ENCODE measurements at regions not wholly inside any gene's neighbourhood (a gene's known extent, or its start where the extent isn't known, plus 50 kb on each side); places are given as distances from the start of the nearest gene placed in this dataset.

- no peak for TF ChIP-seq CTCF (IDR thresholded peaks at IDR 0.05; ENCODE audit: unreplicated experiment)
- H3K27ac Mint-ChIP-seq (ENCODE audit: unreplicated experiment) = no peak overlapping the region
- H3K36me3 Mint-ChIP-seq (ENCODE audit: low read depth, unreplicated experiment) = no peaks in the 10 kb centered on the region
- peaks cover 4% of the 10 kb centered on the region for H3K9me3 Mint-ChIP-seq (ENCODE audit: unreplicated experiment)
- peaks cover 9% of the 10 kb centered on the region for H3K27me3 Mint-ChIP-seq (ENCODE audit: unreplicated experiment)
- peaks cover 12% of the 10 kb centered on the region for H3K4me1 Mint-ChIP-seq (ENCODE audit: unreplicated experiment)
- no peak overlapping the region for H3K4me3 Mint-ChIP-seq (ENCODE audit: unreplicated experiment)
- DNase-seq (ENCODE audit: low spot score) = no peak
These were observed 135.1 kb downstream of the SLC7A11 start for GRCh38 chr4:138107023-138107422.

GRCh38 chr4:138105331-138105730 is 136.8 kb downstream of the SLC7A11 start:
- no peak for TF ChIP-seq CTCF (IDR thresholded peaks at IDR 0.05; ENCODE audit: unreplicated experiment)
- H3K27me3 Mint-ChIP-seq (ENCODE audit: unreplicated experiment) = peaks cover 7% of the 10 kb centered on the region
- peaks cover 2% of the 10 kb centered on the region for H3K4me1 Mint-ChIP-seq (ENCODE audit: unreplicated experiment)
- no peak for DNase-seq (ENCODE audit: low spot score)
- H3K27ac Mint-ChIP-seq (ENCODE audit: unreplicated experiment) = no peak overlapping the region
- H3K4me3 Mint-ChIP-seq (ENCODE audit: unreplicated experiment) = no peak overlapping the region
- peaks cover 4% of the 10 kb centered on the region for H3K9me3 Mint-ChIP-seq (ENCODE audit: unreplicated experiment)
- no peaks in the 10 kb centered on the region for H3K36me3 Mint-ChIP-seq (ENCODE audit: low read depth, unreplicated experiment)

DNA sequence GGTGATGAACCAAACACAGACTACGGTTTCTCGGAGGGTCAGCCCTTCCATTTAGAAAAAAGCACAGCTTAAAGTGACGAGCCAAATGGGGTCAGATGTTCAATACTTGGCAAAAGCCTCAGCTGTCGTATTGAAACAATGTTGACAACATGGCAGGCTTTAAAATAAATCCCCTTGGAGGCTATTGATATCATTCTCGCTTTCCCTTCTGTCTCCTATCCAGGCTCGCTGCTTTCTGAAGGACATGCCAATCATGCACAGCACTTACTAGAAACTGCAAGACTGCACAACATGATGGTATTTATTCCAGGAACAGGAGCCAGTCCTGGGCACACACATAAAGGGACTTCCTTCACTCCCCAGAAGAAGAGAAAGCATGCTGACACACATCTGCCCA is 137.9 kb downstream of the SLC7A11 start:
- no peak overlapping the region for H3K4me3 Mint-ChIP-seq (ENCODE audit: unreplicated experiment)
- TF ChIP-seq CTCF (IDR thresholded peaks at IDR 0.05; ENCODE audit: unreplicated experiment) = no peak
- peaks cover 2% of the 10 kb centered on the region for H3K4me1 Mint-ChIP-seq (ENCODE audit: unreplicated experiment)

DNA sequence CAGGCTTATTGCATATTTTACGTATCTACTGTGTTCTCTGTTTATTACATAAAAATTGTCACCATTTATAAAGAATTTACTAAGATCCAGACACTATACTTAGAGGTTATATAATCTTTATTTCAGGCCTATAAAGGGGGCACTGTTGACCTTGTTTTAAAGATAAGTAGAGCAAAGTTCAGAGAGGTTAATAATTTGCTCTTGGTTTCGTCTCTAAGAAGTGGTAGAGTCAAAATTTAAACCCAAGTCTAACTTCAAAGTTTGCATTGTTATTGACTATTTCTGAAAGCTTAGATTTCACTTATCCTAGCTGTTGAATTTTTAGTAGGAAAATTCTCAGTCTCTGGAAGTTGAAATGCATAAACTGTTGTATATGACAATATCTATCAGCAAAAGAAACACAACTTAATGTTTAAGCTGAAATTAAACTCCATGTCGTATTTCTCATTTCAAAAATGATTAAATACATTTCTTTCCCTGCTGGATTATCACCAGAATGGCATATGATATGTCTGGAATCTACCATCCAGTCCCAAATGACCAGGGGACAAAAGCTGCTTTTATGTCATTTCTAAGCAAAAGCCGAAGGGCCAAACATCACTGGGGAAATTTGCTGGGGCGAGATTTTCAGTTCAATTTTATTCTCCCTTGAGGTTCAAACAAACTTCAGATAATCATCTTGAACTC is 138.4 kb downstream of the SLC7A11 start:
- TF ChIP-seq CTCF (IDR thresholded peaks at IDR 0.05; ENCODE audit: unreplicated experiment) = no peak
- DNase-seq (ENCODE audit: low spot score) = no peak
- Mint-ChIP-seq H3K27me3 (ENCODE audit: unreplicated experiment) (peaks cover 5% of the 10 kb centered on the region), H3K4me3 (ENCODE audit: unreplicated experiment) (no peak overlapping the region), H3K27ac (ENCODE audit: unreplicated experiment) (no peak overlapping the region), H3K36me3 (ENCODE audit: low read depth, unreplicated experiment) (no peaks in the 10 kb centered on the region), H3K4me1 (ENCODE audit: unreplicated experiment) (peaks cover 2% of the 10 kb centered on the region), H3K9me3 (ENCODE audit: unreplicated experiment) (no peaks in the 10 kb centered on the region)

More for the DNA sequence above, 137.9 kb downstream of the SLC7A11 start:
- Mint-ChIP-seq H3K27ac (ENCODE audit: unreplicated experiment) (no peak overlapping the region), H3K36me3 (ENCODE audit: low read depth, unreplicated experiment) (no peaks in the 10 kb centered on the region), H3K9me3 (ENCODE audit: unreplicated experiment) (no peaks in the 10 kb centered on the region), H3K27me3 (ENCODE audit: unreplicated experiment) (peaks cover 5% of the 10 kb centered on the region)
- DNase-seq (ENCODE audit: low spot score) = no peak

DNA sequence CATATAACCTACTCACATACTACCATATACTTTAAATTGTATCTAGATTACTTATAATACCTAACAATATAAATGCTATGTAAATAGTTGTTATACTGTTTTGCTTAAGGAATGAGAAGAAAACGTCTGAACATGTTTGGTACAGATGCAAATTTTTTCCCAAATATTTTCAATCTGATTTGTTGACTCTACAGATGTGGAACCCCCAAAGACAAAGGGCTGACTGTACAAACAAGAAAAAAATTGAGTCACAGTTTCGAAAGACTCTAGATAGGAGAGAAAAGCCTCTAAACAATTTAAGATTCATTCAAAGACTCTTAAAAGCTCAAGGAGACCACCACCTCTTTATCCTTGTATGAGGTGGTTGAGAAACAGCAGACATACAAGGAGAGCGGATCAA is 142.8 kb downstream of the SLC7A11 start:
- no peak for TF ChIP-seq CTCF (IDR thresholded peaks at IDR 0.05; ENCODE audit: unreplicated experiment)
- no peak overlapping the region for H3K27ac Mint-ChIP-seq (ENCODE audit: unreplicated experiment)
- DNase-seq (ENCODE audit: low spot score) = no peak
- peaks cover 2% of the 10 kb centered on the region for H3K27me3 Mint-ChIP-seq (ENCODE audit: unreplicated experiment)
- no peak overlapping the region for H3K4me3 Mint-ChIP-seq (ENCODE audit: unreplicated experiment)
- no peaks in the 10 kb centered on the region for H3K9me3 Mint-ChIP-seq (ENCODE audit: unreplicated experiment)
- H3K4me1 Mint-ChIP-seq (ENCODE audit: unreplicated experiment) = no peaks in the 10 kb centered on the region
- no peaks in the 10 kb centered on the region for H3K36me3 Mint-ChIP-seq (ENCODE audit: low read depth, unreplicated experiment)
